SK-N-SH treated with all-trans-retinoic acid at 6 μM for 48 hours (cell line): ENCODE measurements at regions not wholly inside any gene's neighbourhood (a gene's known extent, or its start where the extent isn't known, plus 50 kb on each side); places are given as distances from the start of the nearest gene placed in this dataset.

Experiments
- ATAC-seq: fragments of 200-7000 bp; cut with Tn5 transposase; 3 replicates; pipeline ENCODE4 v1.9.1; 2020; ENCODE audit warnings: mild to moderate bottlenecking, moderate library complexity
- ARNTL ChIP-seq: fragments of 450-650 bp; formaldehyde crosslinking; IDR thresholded peaks from 2 replicates; pipeline ENCODE4 v1.5.0; 2020; ENCODE audit warnings: low read depth, mild to moderate bottlenecking, moderate library complexity, borderline replicate concordance
- BACH2 ChIP-seq: fragments of 250-450 bp; sonication (Bioruptor Pico); IDR thresholded peaks from 2 replicates; pipeline ENCODE4 v1.9.0; 2021; ENCODE audit warnings: mild to moderate bottlenecking, borderline replicate concordance
- ESRRG ChIP-seq: fragments of 250-450 bp; sonication (Bioruptor Pico); IDR thresholded peaks from 2 replicates; pipeline ENCODE4 v1.6.1; 2021; ENCODE audit warnings: mild to moderate bottlenecking
- GLIS3 ChIP-seq: fragments of 250-450 bp; sonication (Bioruptor Pico); IDR thresholded peaks from 2 replicates; pipeline ENCODE4 v1.5.0; 2020; ENCODE audit warnings: mild to moderate bottlenecking, moderate library complexity
- ISL1 ChIP-seq: fragments of 250-450 bp; sonication (Bioruptor Pico); IDR thresholded peaks from 2 replicates; pipeline ENCODE4 v2.1.2; 2022; ENCODE audit warnings: mild to moderate bottlenecking, moderate library complexity
- OSR1 ChIP-seq: fragments of 250-450 bp; sonication (Bioruptor Pico); IDR thresholded peaks from 2 replicates; pipeline ENCODE4 v1.8.0; 2022; ENCODE audit warnings: moderate library complexity, mild to moderate bottlenecking, inconsistent platforms
- PPARA ChIP-seq: fragments of 250-450 bp; sonication (Bioruptor Pico); IDR thresholded peaks from 2 replicates; pipeline ENCODE4 v1.5.0; 2020; ENCODE audit warnings: mild to moderate bottlenecking, borderline replicate concordance
- SNAI2 ChIP-seq: fragments of 250-450 bp; sonication (Bioruptor Pico); IDR thresholded peaks from 2 replicates; pipeline ENCODE4 v1.5.0; 2020; ENCODE audit warnings: mild to moderate bottlenecking, moderate library complexity
- TCF4 ChIP-seq: fragments of 250-450 bp; sonication (Bioruptor Pico); IDR thresholded peaks from 2 replicates; pipeline ENCODE4 v1.8.0; 2021; ENCODE audit warnings: mild to moderate bottlenecking, moderate library complexity, borderline replicate concordance
- TOX ChIP-seq: fragments of 250-450 bp; sonication (Bioruptor Pico); IDR thresholded peaks from 2 replicates; pipeline ENCODE4 v1.8.0; 2021; ENCODE audit warnings: mild to moderate bottlenecking, moderate library complexity, borderline replicate concordance
- ZC3H10 ChIP-seq: fragments of 250-450 bp; sonication (Bioruptor Pico); IDR thresholded peaks from 2 replicates; pipeline ENCODE4 v1.5.1; 2021; ENCODE audit warnings: mild to moderate bottlenecking, moderate library complexity
- ZFP3 ChIP-seq: fragments of 250-450 bp; sonication (Bioruptor Pico); IDR thresholded peaks from 2 replicates; pipeline ENCODE4 v1.5.0; 2020; ENCODE audit warnings: mild to moderate bottlenecking, moderate library complexity
- ZFP30 ChIP-seq: fragments of 450-650 bp; formaldehyde crosslinking; IDR thresholded peaks from 2 replicates; pipeline ENCODE4 v1.5.0; 2022; ENCODE audit warnings: mild to moderate bottlenecking, moderate library complexity
- ZNF565 ChIP-seq: fragments of 450-650 bp; formaldehyde crosslinking; conservative IDR thresholded peaks from 2 replicates; pipeline ENCODE4 v1.5.0; 2020; ENCODE audit warnings: low read depth, mild to moderate bottlenecking, moderate library complexity
- ZNF70 ChIP-seq: fragments of 450-650 bp; formaldehyde crosslinking; IDR thresholded peaks from 2 replicates; pipeline ENCODE4 v1.5.0; 2020; ENCODE audit warnings: mild to moderate bottlenecking, moderate library complexity
- ZNF8 ChIP-seq: fragments of 450-650 bp; formaldehyde crosslinking; IDR thresholded peaks from 2 replicates; pipeline ENCODE4 v1.5.0; 2020; ENCODE audit warnings: mild to moderate bottlenecking, moderate library complexity
- TF ChIP-seq, protein P1 (sequence below): fragments of 250-450 bp; sonication (Bioruptor Pico); IDR thresholded peaks from 2 replicates; pipeline ENCODE4 v1.5.1; 2020; ENCODE audit warnings: low read depth, mild to moderate bottlenecking, moderate library complexity
- TF ChIP-seq, protein P2 (sequence below): fragments of 250-450 bp; sonication (Bioruptor Pico); IDR thresholded peaks from 2 replicates; pipeline ENCODE4 v1.5.1; 2021; ENCODE audit warnings: mild to moderate bottlenecking, moderate library complexity
- TF ChIP-seq, protein P3 (sequence below): fragments of 250-450 bp; sonication (Bioruptor Pico); IDR thresholded peaks from 2 replicates; pipeline ENCODE4 v1.8.0; 2020; ENCODE audit warnings: mild to moderate bottlenecking, moderate library complexity, borderline replicate concordance
- TF ChIP-seq, protein P4 (sequence below): fragments of 250-450 bp; sonication (Bioruptor Pico); IDR thresholded peaks from 2 replicates; pipeline ENCODE4 v1.5.0; 2020; ENCODE audit warnings: mild to moderate bottlenecking, moderate library complexity
- TF ChIP-seq, protein P5 (sequence below): fragments of 250-450 bp; sonication (Bioruptor Pico); IDR thresholded peaks from 2 replicates; pipeline ENCODE4 v1.8.0; 2021; ENCODE audit warnings: low read depth, mild to moderate bottlenecking, moderate library complexity, borderline replicate concordance

DNA sequence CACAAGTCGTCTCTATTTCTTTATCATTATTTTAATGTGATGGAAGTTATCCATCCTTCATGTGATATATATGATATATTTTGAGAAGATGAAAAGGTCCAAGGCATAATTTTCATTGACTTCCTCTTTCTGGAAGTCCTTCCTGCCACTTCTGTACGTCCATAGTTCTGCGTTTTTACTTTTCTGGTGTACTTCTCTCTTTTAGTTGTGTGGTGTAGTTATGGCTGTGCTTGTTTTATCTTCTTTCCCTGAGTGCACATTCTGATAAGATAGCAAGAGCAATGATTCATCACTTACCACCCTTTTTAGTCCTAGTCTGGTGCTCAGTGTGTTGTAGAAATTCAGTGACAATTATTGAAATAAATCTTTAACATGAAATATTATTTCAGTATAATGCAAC is 231.3 kb upstream of the FERD3L start:
- ATAC-seq = no peak
- TF ChIP-seq ZFP30 (CRISPR knock-in tag) (no peak), BACH2 (CRISPR knock-in tag) (no peak), SNAI2 (CRISPR knock-in tag) (no peak), GLIS3 (CRISPR knock-in tag) (no peak), ZNF70 (CRISPR knock-in tag) (no peak), ZNF565 (CRISPR knock-in tag) (no peak), TCF4 (CRISPR knock-in tag) (no peak), ZC3H10 (CRISPR knock-in tag) (no peak), OSR1 (no peak), ARNTL (CRISPR knock-in tag) (no peak), ZFP3 (no peak), TOX (CRISPR knock-in tag) (no peak)
- TF ChIP-seq, protein P1, sequence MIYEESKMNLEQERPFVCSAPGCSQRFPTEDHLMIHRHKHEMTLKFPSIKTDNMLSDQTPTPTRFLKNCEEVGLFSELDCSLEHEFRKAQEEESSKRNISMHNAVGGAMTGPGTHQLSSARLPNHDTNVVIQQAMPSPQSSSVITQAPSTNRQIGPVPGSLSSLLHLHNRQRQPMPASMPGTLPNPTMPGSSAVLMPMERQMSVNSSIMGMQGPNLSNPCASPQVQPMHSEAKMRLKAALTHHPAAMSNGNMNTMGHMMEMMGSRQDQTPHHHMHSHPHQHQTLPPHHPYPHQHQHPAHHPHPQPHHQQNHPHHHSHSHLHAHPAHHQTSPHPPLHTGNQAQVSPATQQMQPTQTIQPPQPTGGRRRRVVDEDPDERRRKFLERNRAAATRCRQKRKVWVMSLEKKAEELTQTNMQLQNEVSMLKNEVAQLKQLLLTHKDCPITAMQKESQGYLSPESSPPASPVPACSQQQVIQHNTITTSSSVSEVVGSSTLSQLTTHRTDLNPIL (CRISPR knock-in tag) = no peak
- TF ChIP-seq, protein P2, sequence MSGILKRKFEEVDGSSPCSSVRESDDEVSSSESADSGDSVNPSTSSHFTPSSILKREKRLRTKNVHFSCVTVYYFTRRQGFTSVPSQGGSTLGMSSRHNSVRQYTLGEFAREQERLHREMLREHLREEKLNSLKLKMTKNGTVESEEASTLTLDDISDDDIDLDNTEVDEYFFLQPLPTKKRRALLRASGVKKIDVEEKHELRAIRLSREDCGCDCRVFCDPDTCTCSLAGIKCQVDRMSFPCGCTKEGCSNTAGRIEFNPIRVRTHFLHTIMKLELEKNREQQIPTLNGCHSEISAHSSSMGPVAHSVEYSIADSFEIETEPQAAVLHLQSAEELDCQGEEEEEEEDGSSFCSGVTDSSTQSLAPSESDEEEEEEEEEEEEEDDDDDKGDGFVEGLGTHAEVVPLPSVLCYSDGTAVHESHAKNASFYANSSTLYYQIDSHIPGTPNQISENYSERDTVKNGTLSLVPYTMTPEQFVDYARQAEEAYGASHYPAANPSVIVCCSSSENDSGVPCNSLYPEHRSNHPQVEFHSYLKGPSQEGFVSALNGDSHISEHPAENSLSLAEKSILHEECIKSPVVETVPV (CRISPR knock-in tag) = no peak
- TF ChIP-seq, protein P3, sequence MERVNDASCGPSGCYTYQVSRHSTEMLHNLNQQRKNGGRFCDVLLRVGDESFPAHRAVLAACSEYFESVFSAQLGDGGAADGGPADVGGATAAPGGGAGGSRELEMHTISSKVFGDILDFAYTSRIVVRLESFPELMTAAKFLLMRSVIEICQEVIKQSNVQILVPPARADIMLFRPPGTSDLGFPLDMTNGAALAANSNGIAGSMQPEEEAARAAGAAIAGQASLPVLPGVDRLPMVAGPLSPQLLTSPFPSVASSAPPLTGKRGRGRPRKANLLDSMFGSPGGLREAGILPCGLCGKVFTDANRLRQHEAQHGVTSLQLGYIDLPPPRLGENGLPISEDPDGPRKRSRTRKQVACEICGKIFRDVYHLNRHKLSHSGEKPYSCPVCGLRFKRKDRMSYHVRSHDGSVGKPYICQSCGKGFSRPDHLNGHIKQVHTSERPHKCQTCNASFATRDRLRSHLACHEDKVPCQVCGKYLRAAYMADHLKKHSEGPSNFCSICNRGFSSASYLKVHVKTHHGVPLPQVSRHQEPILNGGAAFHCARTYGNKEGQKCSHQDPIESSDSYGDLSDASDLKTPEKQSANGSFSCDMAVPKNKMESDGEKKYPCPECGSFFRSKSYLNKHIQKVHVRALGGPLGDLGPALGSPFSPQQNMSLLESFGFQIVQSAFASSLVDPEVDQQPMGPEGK (CRISPR knock-in tag) = no peak
- TF ChIP-seq, protein P4, sequence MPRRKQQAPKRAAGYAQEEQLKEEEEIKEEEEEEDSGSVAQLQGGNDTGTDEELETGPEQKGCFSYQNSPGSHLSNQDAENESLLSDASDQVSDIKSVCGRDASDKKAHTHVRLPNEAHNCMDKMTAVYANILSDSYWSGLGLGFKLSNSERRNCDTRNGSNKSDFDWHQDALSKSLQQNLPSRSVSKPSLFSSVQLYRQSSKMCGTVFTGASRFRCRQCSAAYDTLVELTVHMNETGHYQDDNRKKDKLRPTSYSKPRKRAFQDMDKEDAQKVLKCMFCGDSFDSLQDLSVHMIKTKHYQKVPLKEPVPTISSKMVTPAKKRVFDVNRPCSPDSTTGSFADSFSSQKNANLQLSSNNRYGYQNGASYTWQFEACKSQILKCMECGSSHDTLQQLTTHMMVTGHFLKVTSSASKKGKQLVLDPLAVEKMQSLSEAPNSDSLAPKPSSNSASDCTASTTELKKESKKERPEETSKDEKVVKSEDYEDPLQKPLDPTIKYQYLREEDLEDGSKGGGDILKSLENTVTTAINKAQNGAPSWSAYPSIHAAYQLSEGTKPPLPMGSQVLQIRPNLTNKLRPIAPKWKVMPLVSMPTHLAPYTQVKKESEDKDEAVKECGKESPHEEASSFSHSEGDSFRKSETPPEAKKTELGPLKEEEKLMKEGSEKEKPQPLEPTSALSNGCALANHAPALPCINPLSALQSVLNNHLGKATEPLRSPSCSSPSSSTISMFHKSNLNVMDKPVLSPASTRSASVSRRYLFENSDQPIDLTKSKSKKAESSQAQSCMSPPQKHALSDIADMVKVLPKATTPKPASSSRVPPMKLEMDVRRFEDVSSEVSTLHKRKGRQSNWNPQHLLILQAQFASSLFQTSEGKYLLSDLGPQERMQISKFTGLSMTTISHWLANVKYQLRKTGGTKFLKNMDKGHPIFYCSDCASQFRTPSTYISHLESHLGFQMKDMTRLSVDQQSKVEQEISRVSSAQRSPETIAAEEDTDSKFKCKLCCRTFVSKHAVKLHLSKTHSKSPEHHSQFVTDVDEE (CRISPR knock-in tag) = no peak

DNA sequence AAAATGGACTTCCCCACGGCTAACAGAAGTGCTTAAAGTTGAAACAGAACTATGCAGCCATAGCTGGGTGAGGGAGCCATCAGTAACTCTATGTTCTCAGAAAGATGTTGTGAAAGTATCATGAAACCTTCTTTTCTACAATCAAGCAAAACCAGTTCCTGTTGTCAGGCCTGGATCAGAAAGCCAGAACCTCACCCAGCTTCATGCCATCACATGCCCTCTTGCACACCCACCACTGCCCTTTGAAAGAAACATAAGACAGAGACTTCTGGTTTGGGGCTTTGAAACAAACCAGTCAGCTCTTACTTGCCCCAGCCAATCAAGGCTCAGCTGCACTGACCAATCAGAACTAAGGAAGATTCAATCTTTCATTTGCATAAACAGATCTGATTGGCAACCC is 230.8 kb upstream of the FERD3L start:
- ATAC-seq = no peak
- TF ChIP-seq, protein P2 (CRISPR knock-in tag) = no peak
- TF ChIP-seq TCF4 (CRISPR knock-in tag) (no peak), ISL1 (no peak), SNAI2 (CRISPR knock-in tag) (no peak), OSR1 (no peak), ZNF70 (CRISPR knock-in tag) (no peak), BACH2 (CRISPR knock-in tag) (no peak), ESRRG (CRISPR knock-in tag) (no peak), ARNTL (CRISPR knock-in tag) (no peak), ZNF8 (CRISPR knock-in tag) (no peak), ZC3H10 (CRISPR knock-in tag) (no peak), PPARA (CRISPR knock-in tag) (no peak), GLIS3 (CRISPR knock-in tag) (no peak), ZFP3 (no peak)
- TF ChIP-seq, protein P5, sequence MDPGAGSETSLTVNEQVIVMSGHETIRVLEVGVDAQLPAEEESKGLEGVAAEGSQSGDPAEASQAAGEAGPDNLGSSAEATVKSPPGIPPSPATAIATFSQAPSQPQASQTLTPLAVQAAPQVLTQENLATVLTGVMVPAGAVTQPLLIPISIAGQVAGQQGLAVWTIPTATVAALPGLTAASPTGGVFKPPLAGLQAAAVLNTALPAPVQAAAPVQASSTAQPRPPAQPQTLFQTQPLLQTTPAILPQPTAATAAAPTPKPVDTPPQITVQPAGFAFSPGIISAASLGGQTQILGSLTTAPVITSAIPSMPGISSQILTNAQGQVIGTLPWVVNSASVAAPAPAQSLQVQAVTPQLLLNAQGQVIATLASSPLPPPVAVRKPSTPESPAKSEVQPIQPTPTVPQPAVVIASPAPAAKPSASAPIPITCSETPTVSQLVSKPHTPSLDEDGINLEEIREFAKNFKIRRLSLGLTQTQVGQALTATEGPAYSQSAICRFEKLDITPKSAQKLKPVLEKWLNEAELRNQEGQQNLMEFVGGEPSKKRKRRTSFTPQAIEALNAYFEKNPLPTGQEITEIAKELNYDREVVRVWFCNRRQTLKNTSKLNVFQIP (CRISPR knock-in tag) = no peak
- TF ChIP-seq, protein P3 (CRISPR knock-in tag) = no peak
- TF ChIP-seq, protein P1 (CRISPR knock-in tag) = no peak
- TF ChIP-seq, protein P4 (CRISPR knock-in tag) = no peak
